ENCODE measurements at regions not wholly inside any gene's neighbourhood (a gene's known extent, or its start where the extent isn't known, plus 50 kb on each side); places are given as distances from the start of the nearest gene placed in this dataset.

DNA sequence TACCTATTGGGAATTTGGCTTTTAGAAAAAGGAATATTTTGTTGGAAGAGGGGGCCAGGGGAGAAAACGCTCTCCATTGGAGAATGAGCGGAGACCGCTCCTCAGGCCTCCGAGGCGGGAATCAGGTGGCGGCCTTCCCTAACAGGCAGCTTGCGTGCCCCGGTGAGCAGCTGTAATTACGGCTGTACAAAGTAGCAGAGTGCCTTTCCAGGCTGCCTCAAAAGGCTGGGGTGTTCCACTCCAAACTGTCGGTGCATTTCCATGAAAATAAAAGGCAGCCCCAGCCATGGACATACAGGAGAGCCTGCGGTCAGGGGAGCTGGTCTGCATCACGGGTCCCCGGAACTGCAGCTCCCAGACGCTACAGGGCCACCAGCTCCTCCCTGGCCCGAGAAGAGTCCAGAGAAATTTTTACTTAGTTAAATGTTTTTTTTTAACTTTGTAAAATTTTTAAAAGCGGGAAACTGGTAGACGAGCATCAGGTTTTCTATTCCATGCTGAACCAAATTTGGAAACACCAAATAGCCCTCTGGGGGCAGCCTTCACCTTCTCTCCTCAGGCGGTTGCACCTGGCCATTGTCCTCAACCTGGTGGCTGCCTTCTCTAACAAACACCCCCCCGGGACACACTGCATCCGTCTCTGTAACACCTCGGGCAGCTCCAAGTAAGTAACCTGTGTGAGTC, 209.3 kb upstream of the SALL3 start:
- H3K27me3 ChIP-seq (ENCODE audit: insufficient read depth, low read length), result no peaks in the 10 kb centered on the region
- no peak overlapping the region for H3K27ac ChIP-seq (ENCODE audit: low read depth, low read length)
- H3K36me3 ChIP-seq (ENCODE audit: insufficient read depth, low read length), result no peaks in the 10 kb centered on the region
- H2AFZ ChIP-seq (ENCODE audit: low read length, unreplicated experiment), result no peak overlapping the region
- H3K79me2 ChIP-seq (ENCODE audit: control insufficient read depth, insufficient read depth, low read length, unreplicated experiment), result no peaks in the 10 kb centered on the region
- H3K4me1 ChIP-seq (ENCODE audit: control insufficient read depth, insufficient read depth, low read length, unreplicated experiment), result no peaks in the 10 kb centered on the region
- no peak overlapping the region for H3K4me3 ChIP-seq (ENCODE audit: low read depth, low read length)

DNA sequence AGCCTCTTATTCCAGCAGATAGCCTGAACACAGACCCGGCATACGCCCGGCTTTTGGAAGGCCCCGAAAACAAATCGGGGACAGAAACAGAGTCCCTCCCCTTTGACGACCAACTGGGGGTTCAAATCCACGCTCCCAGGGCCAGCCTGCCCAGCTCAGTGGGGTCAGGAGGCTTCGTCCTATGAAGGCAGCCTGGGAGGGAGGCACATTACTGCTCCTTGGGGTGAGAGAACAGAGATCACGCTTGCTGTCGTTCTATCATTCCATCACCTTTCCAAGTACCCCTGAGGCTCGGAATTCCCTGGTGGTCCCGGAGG, 208.8 kb upstream of the SALL3 start:
- Histone ChIP-seq H3K27me3 (ENCODE audit: insufficient read depth, low read length) (no peaks in the 10 kb centered on the region), H2AFZ (ENCODE audit: low read length, unreplicated experiment) (no peak overlapping the region), H3K79me2 (ENCODE audit: control insufficient read depth, insufficient read depth, low read length, unreplicated experiment) (no peaks in the 10 kb centered on the region), H3K27ac (ENCODE audit: low read depth, low read length) (no peak overlapping the region), H3K4me3 (ENCODE audit: low read depth, low read length) (no peak overlapping the region), H3K4me1 (ENCODE audit: control insufficient read depth, insufficient read depth, low read length, unreplicated experiment) (no peaks in the 10 kb centered on the region), H3K36me3 (ENCODE audit: insufficient read depth, low read length) (no peaks in the 10 kb centered on the region)

DNA sequence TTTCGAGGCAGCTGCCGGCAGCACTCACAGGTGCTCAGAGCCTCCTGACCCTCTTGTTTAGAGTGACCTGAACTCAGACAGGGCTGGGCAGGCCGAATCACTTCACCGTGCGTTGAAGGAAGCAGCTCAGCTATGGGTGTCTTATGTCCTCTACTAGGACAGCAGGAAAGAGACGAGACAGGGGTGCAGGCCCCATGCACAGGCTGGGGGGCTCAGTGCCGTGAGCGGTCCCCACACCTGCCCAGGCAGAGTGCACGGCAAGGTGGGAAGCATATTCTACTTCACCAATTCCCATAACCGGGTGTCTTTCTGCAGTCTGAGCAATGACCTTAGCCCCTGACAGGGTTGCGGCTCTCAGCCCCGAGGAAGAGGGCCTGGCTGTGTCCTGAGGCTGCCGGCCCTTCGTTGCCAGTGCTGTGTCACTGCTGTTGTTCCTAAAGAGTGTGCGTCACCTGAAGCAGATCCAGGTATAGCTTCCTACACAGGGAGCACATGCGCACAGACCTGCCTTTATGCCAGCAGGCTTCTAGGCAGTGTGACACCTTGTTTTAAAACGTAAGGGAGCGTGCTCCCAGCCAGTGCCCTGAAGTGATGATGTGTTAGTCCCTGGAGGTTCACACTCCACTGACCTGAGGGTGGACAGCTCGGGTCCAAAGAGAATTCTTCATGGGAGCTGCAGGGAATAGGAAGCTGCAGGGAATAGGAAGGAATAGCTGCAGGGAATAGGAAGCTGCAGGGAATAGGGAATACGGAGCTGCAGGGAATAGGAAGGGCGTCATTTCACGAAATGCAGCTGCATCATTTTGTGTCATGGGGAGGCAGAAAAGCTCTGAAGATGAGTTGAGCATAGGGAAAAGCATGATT, 207.9 kb upstream of the SALL3 start:
- no peak overlapping the region for H3K27ac ChIP-seq (ENCODE audit: low read depth, low read length)
- no peak overlapping the region for H3K4me3 ChIP-seq (ENCODE audit: low read depth, low read length)
- H3K27me3 ChIP-seq (ENCODE audit: insufficient read depth, low read length), result no peaks in the 10 kb centered on the region
- no peaks in the 10 kb centered on the region for H3K79me2 ChIP-seq (ENCODE audit: control insufficient read depth, insufficient read depth, low read length, unreplicated experiment)
- no peaks in the 10 kb centered on the region for H3K36me3 ChIP-seq (ENCODE audit: insufficient read depth, low read length)
- H2AFZ ChIP-seq (ENCODE audit: low read length, unreplicated experiment), result no peak overlapping the region
- H3K4me1 ChIP-seq (ENCODE audit: control insufficient read depth, insufficient read depth, low read length, unreplicated experiment), result no peaks in the 10 kb centered on the region

DNA sequence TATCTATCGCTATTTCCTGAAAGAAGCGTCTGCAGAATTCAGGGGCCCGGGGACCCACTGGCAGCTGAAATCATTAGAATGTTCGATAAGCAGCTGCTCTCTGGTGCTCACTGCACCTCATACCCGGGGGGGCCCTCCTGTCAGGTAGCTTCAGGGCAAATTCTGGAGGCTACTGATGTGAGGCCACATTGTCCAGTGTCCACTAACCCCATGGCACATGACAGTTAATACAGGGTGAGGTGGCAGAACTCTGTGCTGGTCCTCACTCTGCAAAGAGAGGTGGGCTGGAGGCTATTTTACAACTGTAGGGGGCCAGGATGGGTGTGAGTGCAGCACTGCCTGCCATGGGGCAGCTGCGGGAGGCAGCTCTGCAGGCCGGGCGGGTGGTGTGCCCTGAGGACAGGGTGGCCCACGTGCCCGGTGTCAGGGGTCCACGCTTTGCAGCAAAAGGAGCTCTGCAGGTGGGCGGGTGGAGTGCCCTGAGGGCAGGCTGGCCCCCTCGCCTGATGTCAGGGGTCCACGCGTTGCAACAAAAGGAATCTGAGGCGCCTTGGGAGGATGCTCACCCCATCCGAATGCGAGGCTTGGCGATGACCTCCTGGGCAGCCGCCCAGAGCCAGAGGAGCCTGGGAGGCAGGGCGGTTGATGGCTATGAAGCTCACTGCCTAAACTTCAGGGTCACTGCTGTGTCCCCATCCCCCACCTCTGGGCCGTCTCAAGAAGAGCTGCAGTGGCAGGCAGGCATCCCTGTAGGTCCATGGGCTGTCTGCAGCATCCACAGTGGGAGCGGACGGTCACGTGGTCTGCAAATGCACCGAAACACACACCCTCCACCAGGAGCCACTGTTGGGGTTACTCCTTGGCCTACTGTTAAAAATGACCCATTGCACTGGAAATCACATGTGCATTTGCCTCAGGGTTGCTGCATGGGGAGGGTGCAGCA, 207.0 kb upstream of the SALL3 start:
- no peak overlapping the region for H2AFZ ChIP-seq (ENCODE audit: low read length, unreplicated experiment)
- no peaks in the 10 kb centered on the region for H3K36me3 ChIP-seq (ENCODE audit: insufficient read depth, low read length)
- H3K4me1 ChIP-seq (ENCODE audit: control insufficient read depth, insufficient read depth, low read length, unreplicated experiment), result no peaks in the 10 kb centered on the region
- no peaks in the 10 kb centered on the region for H3K27me3 ChIP-seq (ENCODE audit: insufficient read depth, low read length)
- no peaks in the 10 kb centered on the region for H3K79me2 ChIP-seq (ENCODE audit: control insufficient read depth, insufficient read depth, low read length, unreplicated experiment)
- no peak overlapping the region for H3K4me3 ChIP-seq (ENCODE audit: low read depth, low read length)
- no peak overlapping the region for H3K27ac ChIP-seq (ENCODE audit: low read depth, low read length)

DNA sequence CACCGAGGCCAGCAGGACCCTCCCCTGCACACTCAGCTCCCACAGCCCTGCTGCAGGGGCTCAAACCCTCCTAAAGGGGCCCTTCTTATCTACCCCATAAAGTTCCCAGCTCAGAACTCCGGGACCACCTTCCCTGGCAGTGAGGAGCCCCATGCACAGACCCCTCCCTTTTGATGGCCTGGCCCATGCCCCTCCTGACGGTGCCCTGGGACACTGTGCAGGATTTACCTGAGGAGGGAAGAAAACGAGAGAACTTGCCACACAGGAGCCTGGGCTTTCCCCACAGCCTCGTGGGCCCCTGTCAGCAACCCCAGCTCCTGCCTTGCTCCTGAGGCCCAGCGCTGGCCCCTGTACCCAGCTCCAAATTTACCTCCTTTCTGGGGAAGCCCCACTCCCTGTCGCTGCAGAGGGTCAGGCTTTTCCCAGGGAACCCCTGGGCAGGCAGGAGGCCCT, 206.3 kb upstream of the SALL3 start:
- Histone ChIP-seq H3K27me3 (ENCODE audit: insufficient read depth, low read length) (no peaks in the 10 kb centered on the region), H3K4me1 (ENCODE audit: control insufficient read depth, insufficient read depth, low read length, unreplicated experiment) (no peaks in the 10 kb centered on the region), H3K36me3 (ENCODE audit: insufficient read depth, low read length) (no peaks in the 10 kb centered on the region), H3K79me2 (ENCODE audit: control insufficient read depth, insufficient read depth, low read length, unreplicated experiment) (no peaks in the 10 kb centered on the region), H2AFZ (ENCODE audit: low read length, unreplicated experiment) (no peak overlapping the region), H3K27ac (ENCODE audit: low read depth, low read length) (no peak overlapping the region), H3K4me3 (ENCODE audit: low read depth, low read length) (no peak overlapping the region)

DNA sequence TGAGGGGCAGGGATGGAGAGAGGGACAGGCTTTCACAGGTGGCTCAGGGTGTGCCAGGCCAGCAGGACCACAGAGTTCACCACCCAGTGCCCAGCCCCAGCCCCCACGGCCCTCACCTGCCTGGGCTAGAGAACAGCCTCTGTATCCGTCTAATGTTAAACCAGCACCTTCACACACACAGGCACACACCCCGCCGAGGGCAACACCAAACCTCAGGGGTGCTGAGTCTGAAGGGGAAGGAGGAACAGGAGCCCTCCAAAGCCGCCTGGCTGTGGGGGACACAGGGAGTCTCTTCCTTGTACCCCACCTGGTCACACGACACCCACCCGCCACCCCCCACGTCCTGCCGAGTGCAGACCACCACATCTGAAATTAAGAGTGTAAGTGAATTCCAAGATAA, 205.8 kb upstream of the SALL3 start:
- Histone ChIP-seq H3K27ac (ENCODE audit: low read depth, low read length) (no peak overlapping the region), H3K4me3 (ENCODE audit: low read depth, low read length) (no peak overlapping the region), H3K36me3 (ENCODE audit: insufficient read depth, low read length) (no peaks in the 10 kb centered on the region), H3K79me2 (ENCODE audit: control insufficient read depth, insufficient read depth, low read length, unreplicated experiment) (no peaks in the 10 kb centered on the region), H2AFZ (ENCODE audit: low read length, unreplicated experiment) (no peak overlapping the region), H3K4me1 (ENCODE audit: control insufficient read depth, insufficient read depth, low read length, unreplicated experiment) (no peaks in the 10 kb centered on the region), H3K27me3 (ENCODE audit: insufficient read depth, low read length) (no peaks in the 10 kb centered on the region)

DNA sequence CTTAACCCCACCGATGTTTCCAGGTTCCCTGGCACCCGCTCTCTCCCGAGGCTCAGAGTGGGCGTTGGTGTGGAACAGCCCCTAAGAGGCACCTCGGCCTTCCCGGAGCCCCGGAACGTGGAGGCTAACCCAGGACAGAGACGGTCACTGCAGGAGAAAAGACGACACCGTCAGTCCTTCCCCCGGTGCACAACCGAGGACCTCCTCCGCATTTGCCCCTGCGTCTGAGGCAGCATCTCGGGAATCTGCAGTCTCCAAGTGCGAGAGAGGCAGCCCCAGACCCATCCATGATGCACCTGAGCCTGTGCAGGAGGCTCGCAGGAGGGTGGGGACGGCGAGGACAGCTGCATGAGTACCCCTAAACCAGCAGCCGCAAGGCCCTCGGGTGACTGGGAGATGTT, 204.9 kb upstream of the SALL3 start:
- Histone ChIP-seq H3K4me3 (ENCODE audit: low read depth, low read length) (no peak overlapping the region), H2AFZ (ENCODE audit: low read length, unreplicated experiment) (no peak overlapping the region), H3K36me3 (ENCODE audit: insufficient read depth, low read length) (no peaks in the 10 kb centered on the region), H3K27me3 (ENCODE audit: insufficient read depth, low read length) (no peaks in the 10 kb centered on the region), H3K79me2 (ENCODE audit: control insufficient read depth, insufficient read depth, low read length, unreplicated experiment) (no peaks in the 10 kb centered on the region), H3K27ac (ENCODE audit: low read depth, low read length) (no peak overlapping the region), H3K4me1 (ENCODE audit: control insufficient read depth, insufficient read depth, low read length, unreplicated experiment) (no peaks in the 10 kb centered on the region)

DNA sequence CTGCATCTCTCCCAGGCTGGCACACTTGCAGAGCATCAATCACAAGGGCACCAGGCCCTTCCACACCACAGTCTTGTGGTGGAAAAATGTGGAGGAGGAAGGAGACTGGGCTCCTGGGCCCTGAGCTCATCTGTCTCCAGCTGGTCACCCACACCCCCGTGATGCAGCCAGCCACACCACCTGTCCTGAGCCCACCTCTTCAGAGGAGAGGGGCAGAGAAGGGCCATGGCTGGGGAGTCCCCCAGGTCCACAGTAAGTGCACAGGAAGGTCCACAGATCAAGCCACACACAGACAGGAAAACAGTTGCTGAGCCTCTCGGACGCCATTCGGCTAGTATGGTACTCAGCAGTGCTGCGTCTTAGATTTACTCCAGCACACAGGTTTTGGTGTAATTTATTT, 203.5 kb upstream of the SALL3 start:
- no peaks in the 10 kb centered on the region for H3K36me3 ChIP-seq (ENCODE audit: insufficient read depth, low read length)
- H3K4me1 ChIP-seq (ENCODE audit: control insufficient read depth, insufficient read depth, low read length, unreplicated experiment), result no peaks in the 10 kb centered on the region
- H3K27ac ChIP-seq (ENCODE audit: low read depth, low read length), result no peak overlapping the region
- H2AFZ ChIP-seq (ENCODE audit: low read length, unreplicated experiment), result no peak overlapping the region
- no peaks in the 10 kb centered on the region for H3K79me2 ChIP-seq (ENCODE audit: control insufficient read depth, insufficient read depth, low read length, unreplicated experiment)
- H3K4me3 ChIP-seq (ENCODE audit: low read depth, low read length), result no peak overlapping the region
- H3K27me3 ChIP-seq (ENCODE audit: insufficient read depth, low read length), result no peaks in the 10 kb centered on the region

DNA sequence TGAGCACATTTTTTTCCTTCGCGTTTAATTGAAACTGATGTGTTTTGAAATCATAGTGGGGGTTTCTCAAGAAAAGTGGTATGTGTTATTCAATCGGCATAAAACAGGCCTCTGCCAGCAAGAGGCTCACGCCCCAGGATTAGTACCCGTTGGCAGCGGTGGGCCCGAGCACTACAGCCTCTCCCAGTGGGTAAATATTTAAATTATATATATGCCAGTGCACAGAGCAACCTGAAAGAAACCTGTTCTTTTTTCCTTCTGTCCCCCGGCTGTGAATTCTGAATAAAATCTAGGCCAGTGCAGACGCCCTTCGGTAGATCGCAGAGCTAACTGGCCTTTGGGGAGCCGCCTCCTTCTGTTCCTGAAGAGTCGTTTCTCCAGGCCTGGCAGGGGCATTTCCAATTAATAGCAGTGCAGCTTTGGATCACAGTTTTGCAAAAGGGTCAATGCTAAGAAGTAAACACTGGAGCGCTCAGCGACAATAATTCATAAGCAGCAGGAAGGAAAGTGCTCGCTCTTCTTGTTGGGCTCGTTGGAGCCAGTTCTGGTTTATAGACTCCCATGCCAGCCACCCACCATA, 202.8 kb upstream of the SALL3 start:
- Histone ChIP-seq H3K4me1 (ENCODE audit: control insufficient read depth, insufficient read depth, low read length, unreplicated experiment) (no peaks in the 10 kb centered on the region), H3K27ac (ENCODE audit: low read depth, low read length) (no peak overlapping the region), H3K79me2 (ENCODE audit: control insufficient read depth, insufficient read depth, low read length, unreplicated experiment) (no peaks in the 10 kb centered on the region), H3K27me3 (ENCODE audit: insufficient read depth, low read length) (no peaks in the 10 kb centered on the region), H3K36me3 (ENCODE audit: insufficient read depth, low read length) (no peaks in the 10 kb centered on the region), H3K4me3 (ENCODE audit: low read depth, low read length) (no peak overlapping the region), H2AFZ (ENCODE audit: low read length, unreplicated experiment) (no peak overlapping the region)

DNA sequence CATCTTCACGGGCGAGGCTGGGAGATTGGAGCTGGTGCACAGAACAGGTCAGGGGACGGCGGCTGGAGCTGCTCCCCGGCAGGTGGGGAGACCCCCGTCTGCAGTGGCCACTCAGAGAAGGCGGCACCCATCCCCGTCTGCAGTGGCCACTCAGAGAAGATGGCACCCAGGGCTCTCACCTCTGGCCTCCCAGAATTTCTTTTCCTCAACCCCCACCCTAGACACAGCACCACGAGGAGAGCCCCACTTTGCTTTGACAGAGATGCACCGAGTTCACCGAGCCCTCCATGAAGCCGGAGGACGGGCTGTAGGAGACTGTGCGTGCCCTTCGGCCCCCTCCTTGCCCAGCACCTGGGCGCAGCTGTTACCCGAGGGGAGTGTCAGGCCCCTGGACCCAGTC, 201.6 kb upstream of the SALL3 start:
- Histone ChIP-seq H3K27me3 (ENCODE audit: insufficient read depth, low read length) (no peaks in the 10 kb centered on the region), H3K36me3 (ENCODE audit: insufficient read depth, low read length) (no peaks in the 10 kb centered on the region), H3K27ac (ENCODE audit: low read depth, low read length) (no peak overlapping the region), H3K4me1 (ENCODE audit: control insufficient read depth, insufficient read depth, low read length, unreplicated experiment) (no peaks in the 10 kb centered on the region), H3K79me2 (ENCODE audit: control insufficient read depth, insufficient read depth, low read length, unreplicated experiment) (no peaks in the 10 kb centered on the region), H3K4me3 (ENCODE audit: low read depth, low read length) (no peak overlapping the region), H2AFZ (ENCODE audit: low read length, unreplicated experiment) (no peak overlapping the region)
